ENCODE measurements at regions not wholly inside any gene's neighbourhood (a gene's known extent, or its start where the extent isn't known, plus 50 kb on each side); places are given as distances from the start of the nearest gene placed in this dataset.

DNA sequence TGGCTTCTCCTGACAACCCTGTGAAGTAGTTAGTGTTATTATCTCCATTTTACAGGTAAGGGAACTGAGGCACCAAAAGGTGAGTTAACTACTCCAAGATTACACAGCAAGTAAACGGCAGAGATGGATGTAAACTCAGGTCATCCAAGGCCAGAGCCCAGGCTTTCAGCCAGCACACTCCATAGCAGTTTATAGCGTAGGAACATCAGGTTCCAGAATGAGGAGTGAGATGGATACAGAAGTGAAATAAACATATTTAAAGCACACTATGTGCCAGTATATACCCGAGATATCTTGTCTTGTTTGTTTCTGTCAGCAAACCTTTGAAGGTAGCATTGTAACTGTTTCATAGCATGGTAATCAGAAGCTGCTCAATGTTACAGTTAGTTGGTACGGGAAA, 279.0 kb downstream of the OXSM start:
- TF ChIP-seq, protein P1, sequence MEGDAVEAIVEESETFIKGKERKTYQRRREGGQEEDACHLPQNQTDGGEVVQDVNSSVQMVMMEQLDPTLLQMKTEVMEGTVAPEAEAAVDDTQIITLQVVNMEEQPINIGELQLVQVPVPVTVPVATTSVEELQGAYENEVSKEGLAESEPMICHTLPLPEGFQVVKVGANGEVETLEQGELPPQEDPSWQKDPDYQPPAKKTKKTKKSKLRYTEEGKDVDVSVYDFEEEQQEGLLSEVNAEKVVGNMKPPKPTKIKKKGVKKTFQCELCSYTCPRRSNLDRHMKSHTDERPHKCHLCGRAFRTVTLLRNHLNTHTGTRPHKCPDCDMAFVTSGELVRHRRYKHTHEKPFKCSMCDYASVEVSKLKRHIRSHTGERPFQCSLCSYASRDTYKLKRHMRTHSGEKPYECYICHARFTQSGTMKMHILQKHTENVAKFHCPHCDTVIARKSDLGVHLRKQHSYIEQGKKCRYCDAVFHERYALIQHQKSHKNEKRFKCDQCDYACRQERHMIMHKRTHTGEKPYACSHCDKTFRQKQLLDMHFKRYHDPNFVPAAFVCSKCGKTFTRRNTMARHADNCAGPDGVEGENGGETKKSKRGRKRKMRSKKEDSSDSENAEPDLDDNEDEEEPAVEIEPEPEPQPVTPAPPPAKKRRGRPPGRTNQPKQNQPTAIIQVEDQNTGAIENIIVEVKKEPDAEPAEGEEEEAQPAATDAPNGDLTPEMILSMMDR (IDR thresholded peaks at IDR 0.05; ENCODE audit: poor library complexity, severe bottlenecking) = no peak
- TF ChIP-seq MXI1 (conservative IDR thresholded peaks at IDR 0.05; ENCODE audit: poor library complexity, severe bottlenecking) = no peak
- no peak for TF ChIP-seq POLR2AphosphoS5 (IDR thresholded peaks at IDR 0.05)
- TF ChIP-seq RAD21 (conservative IDR thresholded peaks at IDR 0.05) = no peak
- no peak for TF ChIP-seq EP300 (conservative IDR thresholded peaks at IDR 0.05; ENCODE audit: poor library complexity, severe bottlenecking)
- TF ChIP-seq SMC3 (conservative IDR thresholded peaks at IDR 0.05; ENCODE audit: poor library complexity) = no peak
- TF ChIP-seq EZH2 (IDR thresholded peaks at IDR 0.05; ENCODE audit: borderline replicate concordance, insufficient read depth, low read length, poor library complexity, severe bottlenecking) = no peak
- no peak for TF ChIP-seq TAF1 (IDR thresholded peaks at IDR 0.05; ENCODE audit: low read depth)
- TF ChIP-seq, protein P2, sequence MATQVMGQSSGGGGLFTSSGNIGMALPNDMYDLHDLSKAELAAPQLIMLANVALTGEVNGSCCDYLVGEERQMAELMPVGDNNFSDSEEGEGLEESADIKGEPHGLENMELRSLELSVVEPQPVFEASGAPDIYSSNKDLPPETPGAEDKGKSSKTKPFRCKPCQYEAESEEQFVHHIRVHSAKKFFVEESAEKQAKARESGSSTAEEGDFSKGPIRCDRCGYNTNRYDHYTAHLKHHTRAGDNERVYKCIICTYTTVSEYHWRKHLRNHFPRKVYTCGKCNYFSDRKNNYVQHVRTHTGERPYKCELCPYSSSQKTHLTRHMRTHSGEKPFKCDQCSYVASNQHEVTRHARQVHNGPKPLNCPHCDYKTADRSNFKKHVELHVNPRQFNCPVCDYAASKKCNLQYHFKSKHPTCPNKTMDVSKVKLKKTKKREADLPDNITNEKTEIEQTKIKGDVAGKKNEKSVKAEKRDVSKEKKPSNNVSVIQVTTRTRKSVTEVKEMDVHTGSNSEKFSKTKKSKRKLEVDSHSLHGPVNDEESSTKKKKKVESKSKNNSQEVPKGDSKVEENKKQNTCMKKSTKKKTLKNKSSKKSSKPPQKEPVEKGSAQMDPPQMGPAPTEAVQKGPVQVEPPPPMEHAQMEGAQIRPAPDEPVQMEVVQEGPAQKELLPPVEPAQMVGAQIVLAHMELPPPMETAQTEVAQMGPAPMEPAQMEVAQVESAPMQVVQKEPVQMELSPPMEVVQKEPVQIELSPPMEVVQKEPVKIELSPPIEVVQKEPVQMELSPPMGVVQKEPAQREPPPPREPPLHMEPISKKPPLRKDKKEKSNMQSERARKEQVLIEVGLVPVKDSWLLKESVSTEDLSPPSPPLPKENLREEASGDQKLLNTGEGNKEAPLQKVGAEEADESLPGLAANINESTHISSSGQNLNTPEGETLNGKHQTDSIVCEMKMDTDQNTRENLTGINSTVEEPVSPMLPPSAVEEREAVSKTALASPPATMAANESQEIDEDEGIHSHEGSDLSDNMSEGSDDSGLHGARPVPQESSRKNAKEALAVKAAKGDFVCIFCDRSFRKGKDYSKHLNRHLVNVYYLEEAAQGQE (IDR thresholded peaks at IDR 0.05; ENCODE audit: borderline replicate concordance) = no peak

Data from neural cell (in vitro differentiated cells).